Hematopoietic multipotent progenitor cell treated with erythropoietin and hydrocortisone succinate and interleukin-3 and kit ligand, for 15 days (in vitro differentiated cells): ENCODE measurements at regions not wholly inside any gene's neighbourhood (a gene's known extent, or its start where the extent isn't known, plus 50 kb on each side); places are given as distances from the start of the nearest gene placed in this dataset.

Experiments
- DNase-seq: peaks from one replicate; pipeline ENCODE4 v3.0.0-alpha.2; 2015; ENCODE audit warnings: low spot score

DNA sequence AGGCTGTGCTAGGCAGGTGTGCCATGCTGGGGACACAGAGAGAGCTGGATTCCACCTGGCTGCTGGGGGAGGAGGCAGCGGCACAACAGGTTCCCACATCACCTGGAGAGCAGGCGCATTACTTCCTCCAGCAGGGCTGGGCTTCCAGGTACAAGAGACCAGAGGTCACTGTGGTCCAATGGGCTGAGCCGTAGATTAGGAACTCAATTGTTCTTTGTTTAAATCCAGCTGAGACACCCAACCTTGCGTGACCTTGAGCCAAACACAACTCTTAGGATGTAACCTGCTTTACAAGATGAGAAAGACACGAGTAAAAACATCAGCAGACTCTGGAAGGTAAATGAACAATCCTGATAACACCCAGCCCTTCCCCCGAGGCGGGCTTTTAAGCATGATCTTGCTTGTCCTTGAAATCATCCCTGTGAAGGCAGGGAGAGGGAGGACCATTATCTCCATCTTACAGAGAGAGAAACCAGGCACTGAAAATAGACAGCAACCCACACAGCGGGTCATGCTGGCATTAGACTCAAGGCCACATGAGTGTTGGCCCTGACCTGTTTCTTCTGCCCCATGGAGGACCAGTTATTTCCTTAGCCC, 216.5 kb upstream of the RREB1 start:
- peak; percentile 52 for DNase-seq

- DNase-seq, result no peak
Observed at GRCh38 chr6:6891949-6892461, 215.8 kb upstream of the RREB1 start.

- DNase-seq, result no peak
Observed at GRCh38 chr6:6892744-6893583, 214.8 kb upstream of the RREB1 start.

DNA sequence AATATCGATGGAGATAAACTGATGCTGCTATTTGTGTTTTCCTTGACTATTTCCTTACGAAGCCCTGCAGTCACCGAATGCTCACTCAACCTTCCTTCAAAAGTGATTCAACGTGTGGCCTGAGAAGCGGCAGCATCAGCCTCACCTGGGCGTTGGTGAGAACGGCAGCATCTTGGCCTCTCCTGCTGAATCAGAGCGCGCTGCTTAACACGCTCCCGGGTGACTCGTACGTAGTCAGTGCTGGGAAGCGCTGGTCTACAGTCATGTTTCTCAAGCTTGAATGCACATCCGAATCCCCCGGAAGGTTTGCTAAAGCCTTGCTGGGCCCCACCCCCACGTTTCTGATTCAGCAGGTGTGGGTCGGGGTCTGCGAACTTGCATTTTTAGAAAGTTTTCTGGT, 214.1 kb upstream of the RREB1 start:
- no peak for DNase-seq

DNA sequence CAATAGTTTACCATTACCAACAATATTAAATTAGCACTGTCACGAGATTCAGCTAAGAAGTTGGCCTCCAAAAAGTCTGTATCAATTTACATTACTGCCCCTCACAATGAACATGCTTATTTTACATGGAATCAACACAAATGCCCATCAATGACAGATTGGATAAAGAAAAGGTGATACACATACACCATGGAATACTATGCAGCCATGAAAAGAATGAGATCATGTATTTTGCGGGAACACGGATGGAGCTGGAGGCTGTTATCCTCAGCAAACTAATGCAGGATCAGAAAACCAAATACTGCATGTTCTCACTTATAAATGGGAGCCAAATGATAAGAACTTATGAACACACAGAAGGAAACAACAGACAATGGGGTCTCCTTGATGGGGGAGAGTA, 211.8 kb upstream of the RREB1 start:
- DNase-seq, result no peak

DNA sequence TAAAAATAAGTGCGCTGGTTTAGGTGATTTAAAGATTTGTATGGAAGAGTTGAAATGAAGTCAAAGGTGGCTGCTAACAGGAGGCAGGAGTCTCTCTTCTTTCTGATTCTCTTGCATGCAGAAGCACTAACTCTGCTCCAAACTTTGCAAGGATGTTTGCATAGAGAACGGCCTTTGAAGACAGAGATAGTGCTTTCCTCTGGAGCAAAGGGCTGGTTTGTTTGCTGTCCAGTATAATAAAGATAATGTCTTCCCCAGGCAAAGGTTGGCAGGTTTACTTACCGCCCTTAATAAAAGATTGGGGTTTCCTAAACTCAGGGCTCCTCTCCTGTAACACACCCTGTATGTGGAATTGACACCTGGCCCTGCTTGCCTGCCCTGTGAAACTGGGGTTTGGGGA, 210.6 kb upstream of the RREB1 start:
- no peak for DNase-seq

DNA sequence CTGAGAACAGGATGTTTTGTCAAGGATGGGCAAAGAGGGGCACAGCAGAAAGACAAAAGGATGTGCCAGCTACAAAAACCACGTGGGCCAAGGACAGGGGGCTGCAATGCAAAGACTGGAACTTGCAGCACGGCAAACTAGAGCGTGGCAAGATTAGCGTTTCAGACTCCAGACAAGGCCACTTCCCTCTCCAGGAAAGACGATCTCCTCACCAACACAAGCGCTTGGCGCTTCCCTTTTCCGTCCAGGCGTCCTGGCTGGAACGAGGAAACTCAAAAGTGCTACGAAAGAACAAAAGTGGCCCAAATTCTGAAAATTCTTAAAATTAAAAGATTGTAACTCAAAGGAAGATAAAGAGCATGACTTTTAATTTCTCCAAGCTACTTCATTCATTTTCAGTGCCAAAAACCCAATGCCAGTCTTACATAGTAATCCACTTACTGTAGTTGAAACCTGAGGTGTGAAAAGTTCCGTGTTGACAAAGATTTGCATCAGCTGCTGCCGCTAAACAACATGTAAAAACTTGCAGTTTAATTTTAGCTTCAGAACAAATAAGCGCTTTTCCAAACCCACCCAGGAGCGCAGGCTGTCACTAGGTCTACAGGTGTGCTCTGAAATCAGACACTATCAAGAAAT, 207.1 kb upstream of the RREB1 start:
- DNase-seq, result no peak

GRCh38 chr6:6901205-6901719, 206.5 kb upstream of the RREB1 start:
- no peak for DNase-seq

DNA sequence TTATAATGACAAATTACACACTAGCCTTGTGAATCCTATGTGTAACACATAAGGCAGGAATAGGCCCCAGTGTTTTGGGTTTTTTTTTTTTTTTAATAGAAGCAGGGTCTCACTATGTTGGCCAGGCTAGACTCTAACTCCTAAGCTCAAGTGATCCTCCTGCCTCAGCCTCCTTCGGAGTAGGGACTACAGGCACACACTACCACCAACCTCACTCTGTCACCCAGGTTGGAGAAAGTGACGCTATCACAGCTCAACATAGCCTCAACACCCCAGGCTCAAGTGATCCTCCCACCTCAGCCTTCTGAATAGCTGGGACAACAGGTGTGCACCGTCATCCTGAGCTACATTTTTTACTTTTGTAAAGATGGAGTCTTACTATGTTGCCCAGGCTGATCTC, 205.8 kb upstream of the RREB1 start:
- DNase-seq, result no peak

DNA sequence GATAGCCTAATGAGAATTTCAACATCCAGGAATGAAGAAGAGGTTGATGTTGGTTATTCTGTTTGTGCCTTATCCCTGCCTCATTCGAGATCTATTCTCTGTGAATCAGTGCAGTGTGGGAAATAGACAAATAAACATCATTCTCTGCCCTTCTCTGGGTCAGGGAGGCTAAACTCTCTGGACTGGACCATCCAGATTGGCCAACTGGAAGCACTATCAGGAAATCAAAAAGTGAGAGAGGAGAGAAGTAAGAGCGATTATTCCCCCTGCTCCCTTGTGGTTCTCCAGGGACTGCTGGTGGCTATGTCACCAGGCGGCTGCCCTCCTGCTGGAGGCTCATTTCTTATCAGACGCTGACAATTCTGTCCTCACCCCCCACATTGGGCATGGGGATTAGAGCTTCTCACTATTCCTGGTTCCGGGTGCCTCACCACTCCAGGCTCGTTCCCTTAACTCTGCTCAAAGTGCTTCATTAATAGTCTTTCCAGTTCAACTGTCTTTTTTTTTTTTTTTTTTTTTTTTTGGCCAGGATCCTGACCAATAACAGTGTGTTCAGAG, 201.7 kb upstream of the RREB1 start:
- no peak for DNase-seq

DNA sequence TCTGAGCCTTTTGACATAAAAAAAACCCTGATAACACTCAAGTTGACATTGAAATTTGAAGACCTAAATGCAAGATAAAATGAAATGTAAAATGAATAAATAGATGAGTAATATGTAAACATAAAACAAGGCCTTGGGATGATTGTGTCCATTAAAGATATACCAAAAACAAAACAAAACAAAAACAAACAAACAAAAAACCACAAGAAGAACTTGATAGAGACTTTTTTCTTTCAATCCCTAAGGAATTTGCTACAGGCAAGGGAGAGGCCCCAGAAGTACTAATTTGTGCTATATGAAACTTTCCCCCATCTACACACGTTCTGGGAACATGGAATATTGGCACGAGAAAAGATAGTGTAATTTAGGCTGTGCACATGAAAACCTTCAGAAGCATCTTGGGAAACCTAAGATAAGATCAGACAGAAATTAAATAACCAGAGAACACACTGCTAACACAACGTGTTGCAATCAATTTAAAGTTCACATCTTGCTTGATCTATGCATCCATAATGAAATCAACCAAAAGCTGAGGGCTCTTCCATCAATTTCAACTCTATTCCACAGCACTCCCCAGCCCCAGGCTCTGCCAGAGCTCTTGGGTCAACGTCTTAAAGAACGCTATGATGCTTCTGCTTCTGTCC, 201.1 kb upstream of the RREB1 start:
- DNase-seq, result no peak

GRCh38 chr6:6907286-6907685, 200.5 kb upstream of the RREB1 start:
- no peak for DNase-seq

DNA sequence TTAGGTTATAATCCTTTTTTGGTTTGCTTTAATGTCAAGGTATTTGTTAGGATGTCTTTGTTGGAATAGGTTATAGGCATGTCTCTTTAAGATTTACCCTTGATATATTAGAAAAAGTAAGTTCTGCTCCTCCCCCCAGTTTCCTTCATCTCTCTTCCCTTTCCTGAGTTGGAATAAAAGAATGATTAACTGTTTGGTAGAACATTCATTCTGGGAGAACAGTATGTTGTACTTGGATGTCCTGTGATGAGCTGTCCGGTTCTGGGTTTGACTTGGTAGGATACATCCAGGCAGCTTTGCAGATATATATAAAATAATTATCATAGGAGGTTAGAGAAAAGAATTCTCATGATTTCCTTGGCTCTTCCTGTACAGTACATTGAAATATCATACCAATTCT, 199.6 kb upstream of the RREB1 start:
- DNase-seq, result no peak

DNA sequence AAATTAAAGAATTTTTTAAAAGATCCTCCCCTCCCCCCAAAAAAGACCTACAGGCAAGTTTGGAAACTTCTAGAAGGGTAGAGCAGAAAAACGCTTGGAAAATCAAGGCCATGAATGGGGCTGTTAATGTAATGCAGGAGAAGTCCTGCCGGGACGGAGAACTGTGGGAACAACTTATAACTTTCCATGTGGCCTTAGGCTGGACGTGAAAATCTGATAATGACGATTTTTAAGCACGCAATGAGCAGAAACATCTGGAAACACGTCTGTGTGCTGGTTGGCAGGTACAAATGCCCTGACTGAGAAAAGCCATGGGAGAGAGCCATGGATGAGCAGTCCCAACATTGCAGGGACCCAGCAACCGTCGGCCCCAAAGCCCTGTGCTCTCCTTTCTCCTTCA, 198.7 kb upstream of the RREB1 start:
- DNase-seq, result no peak

GRCh38 chr6:6910734-6911295, 196.9 kb upstream of the RREB1 start:
- DNase-seq, result no peak

DNA sequence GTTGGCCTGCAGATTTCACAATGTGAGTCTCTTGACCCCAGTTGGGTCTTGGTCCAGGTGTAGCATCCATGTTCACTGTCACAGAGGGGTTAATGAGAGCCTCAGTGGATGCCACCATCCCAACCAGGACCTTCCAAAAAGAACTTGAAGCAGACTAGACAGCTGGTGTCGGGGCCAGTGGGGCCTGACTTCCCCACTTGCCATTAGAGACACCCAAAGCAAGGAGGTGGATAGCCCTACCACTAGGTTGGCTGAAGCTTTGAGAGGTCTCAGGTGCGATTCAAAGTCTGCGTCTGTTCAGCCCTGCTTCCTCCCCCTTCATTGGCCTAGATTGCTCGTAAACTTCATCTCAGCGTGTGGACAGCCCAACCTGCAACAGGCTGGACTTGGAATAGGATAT, 196.4 kb upstream of the RREB1 start:
- DNase-seq, result no peak

- no peak for DNase-seq
Observed at GRCh38 chr6:6912817-6913744, 194.7 kb upstream of the RREB1 start.

- peak; percentile 35 for DNase-seq
Observed at GRCh38 chr6:6915219-6915618, 192.5 kb upstream of the RREB1 start.

GRCh38 chr6:6915813-6916547, 191.8 kb upstream of the RREB1 start:
- no peak for DNase-seq

GRCh38 chr6:6916598-6916997, 191.2 kb upstream of the RREB1 start:
- no peak for DNase-seq
